Stimulated activated naive CD8-positive, alpha-beta T cell treated with anti-CD3 and anti-CD28 coated beads, Interleukin-15, Interleukin-2, amounts not matched to agents 100 ng/mL and 50 ng/mL, for 24 hours (primary cell): ENCODE measurements at regions not wholly inside any gene's neighbourhood (a gene's known extent, or its start where the extent isn't known, plus 50 kb on each side); places are given as distances from the start of the nearest gene placed in this dataset.
"Not testable (repeated sequence)": the region's sequence is repeated elsewhere in the genome, so short reads cannot be mapped to it uniquely, and the experiment has no call there.

Experiments
- H3K27ac Mint-ChIP-seq: one replicate; pipeline ENCODE4 v1.8.0; 2021; ENCODE audit warnings: mild to moderate bottlenecking, mixed read lengths
- H3K27me3 Mint-ChIP-seq: one replicate; pipeline ENCODE4 v1.8.0; 2021; ENCODE audit warnings: mixed read lengths
- H3K36me3 Mint-ChIP-seq: one replicate; pipeline ENCODE4 v1.8.0; 2021; ENCODE audit warnings: low read depth, mixed read lengths
- H3K4me1 Mint-ChIP-seq: one replicate; pipeline ENCODE4 v1.8.0; 2021; ENCODE audit warnings: low read depth, mixed read lengths
- H3K4me3 Mint-ChIP-seq: one replicate; pipeline ENCODE4 v1.8.0; 2021; ENCODE audit warnings: mild to moderate bottlenecking, mixed read lengths
- H3K9me3 Mint-ChIP-seq: one replicate; pipeline ENCODE4 v1.8.0; 2021; ENCODE audit warnings: mixed read lengths

DNA sequence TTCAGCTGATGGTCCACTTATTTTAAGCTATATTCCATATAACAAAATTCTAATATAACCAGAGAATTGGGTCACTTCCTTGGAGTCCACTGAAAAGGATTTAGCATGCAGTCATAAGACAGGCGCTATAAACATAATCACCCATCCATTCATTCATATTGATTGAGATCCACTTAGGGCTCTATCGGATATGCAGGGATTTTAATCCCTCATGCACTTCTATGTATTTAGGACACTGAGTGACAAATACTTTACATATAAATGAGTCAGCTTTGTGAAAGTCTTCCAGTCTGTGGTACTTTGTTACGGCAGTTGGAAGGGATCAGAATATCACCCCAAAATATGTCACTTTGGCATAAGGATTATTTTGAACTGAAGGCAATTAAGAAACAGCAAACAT lies 127.3 kb upstream of the ZNF608 start:
- Mint-ChIP-seq H3K27me3 (no peaks in the 10 kb centered on the region), H3K4me3 (no peak overlapping the region), H3K36me3 (no peaks in the 10 kb centered on the region), H3K4me1 (peaks cover 3% of the 10 kb centered on the region), H3K27ac (no peak overlapping the region), H3K9me3 (no peaks in the 10 kb centered on the region)

DNA sequence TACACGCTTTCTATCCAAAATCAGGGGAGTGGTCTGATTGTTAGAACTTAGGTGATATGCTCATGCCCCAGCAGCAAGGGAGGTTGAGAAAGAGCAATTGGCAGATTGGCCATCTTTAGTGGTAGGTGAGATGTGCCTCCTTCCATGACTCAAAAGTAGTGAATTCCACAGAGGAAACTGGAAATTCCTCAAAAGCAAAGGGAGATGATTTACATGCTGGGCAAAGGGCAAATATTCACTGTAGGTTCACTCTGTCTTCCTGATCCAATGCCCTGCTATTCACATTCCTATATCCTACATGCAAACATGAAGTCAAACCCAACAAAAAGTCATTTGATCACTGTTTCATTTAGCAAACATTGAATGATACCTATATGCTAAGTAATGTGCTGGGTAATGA lies 130.1 kb upstream of the ZNF608 start:
- Mint-ChIP-seq H3K27ac (no peak overlapping the region), H3K4me3 (no peak overlapping the region), H3K36me3 (no peaks in the 10 kb centered on the region), H3K4me1 (peaks cover 3% of the 10 kb centered on the region), H3K27me3 (no peaks in the 10 kb centered on the region), H3K9me3 (no peaks in the 10 kb centered on the region)

DNA sequence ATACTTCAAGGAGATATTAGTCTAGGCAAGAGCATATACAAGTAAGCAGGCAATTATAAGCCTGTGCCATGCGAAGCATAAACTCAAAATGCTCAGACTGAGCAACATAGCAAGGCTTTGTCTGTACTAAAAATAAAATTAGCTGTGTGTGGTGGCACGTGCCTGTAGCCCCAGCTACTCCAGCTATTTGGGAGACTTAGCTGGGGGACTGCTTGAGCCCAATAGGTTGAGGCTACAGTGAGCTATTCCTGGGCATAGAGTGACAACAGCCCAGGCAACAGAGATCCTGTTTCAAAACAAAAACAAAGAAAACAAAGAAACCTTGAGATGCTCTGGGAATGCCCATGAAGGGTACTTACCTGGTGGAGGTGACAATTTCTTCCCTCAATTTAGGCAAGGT lies 130.5 kb upstream of the ZNF608 start:
- no peak overlapping the region for H3K4me3 Mint-ChIP-seq
- H3K4me1 Mint-ChIP-seq: peaks cover 3% of the 10 kb centered on the region
- no peaks in the 10 kb centered on the region for H3K27me3 Mint-ChIP-seq
- no peaks in the 10 kb centered on the region for H3K9me3 Mint-ChIP-seq
- no peak overlapping the region for H3K27ac Mint-ChIP-seq
- H3K36me3 Mint-ChIP-seq: no peaks in the 10 kb centered on the region

DNA sequence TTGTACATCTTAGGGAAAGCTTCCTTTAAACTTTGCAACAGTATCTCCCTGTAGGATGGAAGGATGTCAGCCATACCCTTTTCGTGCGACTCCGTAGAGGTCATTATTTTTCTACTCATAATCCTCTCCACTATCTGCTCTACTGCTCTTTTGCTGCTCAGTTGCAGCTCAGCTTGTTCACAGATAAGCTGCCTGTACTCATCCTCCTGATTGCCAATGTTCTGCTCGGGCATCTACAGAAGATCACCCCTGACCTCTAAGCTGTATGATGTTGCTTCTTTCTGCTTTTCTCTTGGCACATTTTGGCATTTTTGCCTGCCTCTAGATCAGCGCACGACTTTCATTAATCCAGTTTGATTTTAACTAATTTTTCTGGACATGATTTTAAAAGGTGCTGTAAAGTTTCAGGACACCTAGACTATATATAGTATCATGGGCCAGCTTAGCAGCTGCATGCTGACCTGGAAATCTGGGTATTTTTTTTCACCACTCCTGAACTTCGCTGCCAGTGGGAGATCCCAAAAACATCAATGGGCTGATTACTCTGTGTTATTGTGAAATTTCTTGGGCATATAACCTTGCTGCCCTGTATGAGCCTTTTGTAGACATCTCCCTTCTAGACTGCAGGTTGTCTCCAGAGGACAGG lies 131.2 kb upstream of the ZNF608 start:
- Mint-ChIP-seq H3K9me3 (no peaks in the 10 kb centered on the region), H3K4me3 (no peak overlapping the region), H3K27me3 (no peaks in the 10 kb centered on the region), H3K27ac (no peak overlapping the region), H3K4me1 (peaks cover 3% of the 10 kb centered on the region), H3K36me3 (no peaks in the 10 kb centered on the region)

DNA sequence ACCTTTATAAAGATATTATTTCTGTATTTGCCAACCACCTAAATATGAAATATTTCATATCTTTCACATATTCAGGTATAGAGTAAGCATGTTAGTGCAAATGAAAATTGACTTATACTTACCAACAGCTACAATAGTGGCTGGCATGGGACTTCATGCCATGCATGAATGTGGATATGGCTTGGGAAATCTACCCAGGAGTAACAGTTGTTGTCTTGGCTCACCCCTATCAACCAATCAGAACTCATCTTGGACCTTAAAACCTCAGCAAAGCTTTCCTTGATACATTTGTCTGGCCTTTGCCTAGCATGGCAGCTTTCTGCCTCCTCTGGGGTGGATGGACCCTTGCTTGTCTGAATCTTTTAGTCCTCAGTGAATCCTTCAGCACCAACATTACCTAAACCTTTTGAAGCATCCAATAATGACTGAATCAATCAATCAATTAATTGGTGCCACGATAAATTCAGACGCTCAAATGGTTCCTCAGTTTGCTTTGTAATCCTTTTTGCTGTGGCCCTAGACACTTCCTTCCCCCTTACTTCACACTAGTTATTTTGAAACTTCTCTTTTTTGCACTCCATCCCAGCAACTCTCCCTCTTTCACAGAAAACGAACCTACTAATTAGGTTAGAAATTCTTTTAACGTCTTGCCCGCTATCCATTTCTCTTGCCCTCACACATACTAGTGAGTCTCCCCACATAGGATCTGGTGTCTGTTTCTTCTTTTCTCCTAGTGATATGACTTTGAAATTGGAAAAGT lies 132.3 kb upstream of the ZNF608 start:
- H3K36me3 Mint-ChIP-seq: no peaks in the 10 kb centered on the region
- peaks cover 3% of the 10 kb centered on the region for H3K4me1 Mint-ChIP-seq
- H3K27ac Mint-ChIP-seq: no peak overlapping the region
- H3K9me3 Mint-ChIP-seq: no peaks in the 10 kb centered on the region
- H3K4me3 Mint-ChIP-seq: no peak overlapping the region
- no peaks in the 10 kb centered on the region for H3K27me3 Mint-ChIP-seq

GRCh38 chr5:124880903-124881697 lies 134.7 kb upstream of the ZNF608 start:
- Mint-ChIP-seq H3K4me3 (no peak overlapping the region), H3K36me3 (no peaks in the 10 kb centered on the region), H3K9me3 (no peaks in the 10 kb centered on the region), H3K27ac (no peak overlapping the region), H3K27me3 (no peaks in the 10 kb centered on the region), H3K4me1 (no peaks in the 10 kb centered on the region)

GRCh38 chr5:124883681-124884080 lies 137.2 kb upstream of the ZNF608 start:
- no peaks in the 10 kb centered on the region for H3K36me3 Mint-ChIP-seq
- H3K9me3 Mint-ChIP-seq: no peaks in the 10 kb centered on the region
- no peak overlapping the region for H3K27ac Mint-ChIP-seq
- H3K4me3 Mint-ChIP-seq: no peak overlapping the region
- H3K27me3 Mint-ChIP-seq: no peaks in the 10 kb centered on the region
- H3K4me1 Mint-ChIP-seq: no peaks in the 10 kb centered on the region

DNA sequence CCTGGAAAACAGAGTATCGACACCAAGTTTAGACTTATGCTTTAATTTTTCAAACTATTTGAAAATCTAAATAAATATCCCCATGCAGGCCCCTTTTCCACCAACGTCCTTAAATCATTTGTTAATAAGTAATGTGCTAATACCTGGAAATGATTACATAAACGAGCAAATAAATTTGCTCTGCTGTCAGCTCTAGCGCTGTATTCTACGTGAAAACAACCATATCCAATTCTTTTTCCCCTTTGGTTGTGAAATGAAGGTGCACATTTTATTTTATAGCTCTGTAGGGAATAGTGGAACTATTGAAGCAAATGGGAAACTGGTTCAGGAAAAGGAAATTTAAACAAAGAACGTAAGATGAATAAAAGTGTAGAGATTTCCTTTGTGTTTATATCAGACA lies 137.7 kb upstream of the ZNF608 start:
- Mint-ChIP-seq H3K4me1 (no peaks in the 10 kb centered on the region), H3K36me3 (no peaks in the 10 kb centered on the region), H3K27me3 (no peaks in the 10 kb centered on the region), H3K27ac (no peak overlapping the region), H3K4me3 (no peak overlapping the region), H3K9me3 (no peaks in the 10 kb centered on the region)

DNA sequence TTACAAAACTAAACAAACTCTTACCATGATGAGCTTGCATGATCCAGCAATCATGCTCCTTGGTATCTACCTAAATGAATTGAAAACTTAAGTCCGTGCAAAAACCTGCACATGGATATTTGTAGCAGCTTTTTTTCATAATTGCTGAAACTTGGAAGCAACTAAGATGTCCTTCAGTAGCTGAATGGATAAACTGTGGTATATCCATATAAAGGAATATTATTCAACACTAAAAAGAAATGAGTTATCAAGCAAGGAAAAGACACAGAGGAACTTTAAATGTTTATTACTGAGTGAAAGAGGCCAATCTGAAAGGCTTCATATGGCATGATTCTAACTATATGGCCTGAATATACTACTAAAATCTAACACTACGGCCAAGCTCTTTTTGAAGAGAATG lies 139.1 kb upstream of the ZNF608 start:
- Mint-ChIP-seq H3K27me3 (no peaks in the 10 kb centered on the region), H3K36me3 (no peaks in the 10 kb centered on the region), H3K4me1 (no peaks in the 10 kb centered on the region), H3K9me3 (no peaks in the 10 kb centered on the region), H3K4me3 (no peak overlapping the region), H3K27ac (no peak overlapping the region)

- H3K9me3 Mint-ChIP-seq: no peaks in the 10 kb centered on the region
- H3K27ac Mint-ChIP-seq: no peak overlapping the region
- H3K36me3 Mint-ChIP-seq: no peaks in the 10 kb centered on the region
- no peak overlapping the region for H3K4me3 Mint-ChIP-seq
- no peaks in the 10 kb centered on the region for H3K4me1 Mint-ChIP-seq
- no peaks in the 10 kb centered on the region for H3K27me3 Mint-ChIP-seq
Observed at GRCh38 chr5:124887223-124887622, 140.8 kb upstream of the ZNF608 start.

- Mint-ChIP-seq H3K27ac (no peak overlapping the region), H3K9me3 (no peaks in the 10 kb centered on the region), H3K27me3 (no peaks in the 10 kb centered on the region), H3K4me1 (no peaks in the 10 kb centered on the region), H3K36me3 (no peaks in the 10 kb centered on the region), H3K4me3 (no peak overlapping the region)
Observed at GRCh38 chr5:124888050-124888506, 141.6 kb upstream of the ZNF608 start.

DNA sequence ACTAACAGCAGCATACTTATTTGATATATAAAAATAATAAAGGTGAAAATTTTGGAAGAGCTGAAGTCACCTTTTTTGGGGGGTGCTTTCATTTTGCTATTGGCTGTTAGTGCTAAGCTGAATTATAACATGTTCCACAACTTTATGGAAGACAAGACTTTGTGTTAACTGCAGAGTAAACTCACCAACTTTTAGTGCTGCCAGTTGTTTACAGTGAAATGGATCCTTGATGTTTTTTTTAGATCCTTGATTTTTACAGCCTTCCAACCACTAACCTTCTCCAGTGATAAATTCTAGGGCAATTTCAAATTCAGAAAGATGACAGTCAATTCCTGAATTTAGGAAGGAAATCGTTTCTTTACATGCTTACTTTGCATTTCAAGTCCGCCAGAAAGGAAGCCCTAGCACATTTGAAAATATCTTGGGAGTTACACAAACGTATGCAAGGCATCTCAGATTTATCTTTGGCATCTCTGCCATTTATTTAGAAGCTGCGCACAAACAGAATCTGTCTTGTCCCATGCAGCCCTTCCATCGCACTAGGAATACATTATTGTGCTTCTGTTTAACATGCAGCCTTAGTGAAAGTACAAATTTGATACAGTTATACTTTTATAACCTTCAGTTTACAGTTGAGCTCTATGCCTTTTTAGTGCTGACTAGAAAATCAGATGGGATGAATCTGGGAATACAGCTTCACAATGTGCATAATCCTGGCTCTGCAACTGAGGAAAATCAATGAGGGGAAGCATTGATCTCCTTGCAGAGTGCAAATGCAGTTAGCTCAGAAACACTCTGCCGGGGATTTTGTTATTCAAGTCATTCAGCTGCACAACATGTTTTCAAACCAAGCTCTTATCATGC lies 142.4 kb upstream of the ZNF608 start:
- Mint-ChIP-seq H3K27ac (no peak overlapping the region), H3K27me3 (no peaks in the 10 kb centered on the region), H3K9me3 (no peaks in the 10 kb centered on the region)

GRCh38 chr5:124889486-124889825 lies 143.0 kb upstream of the ZNF608 start:
- Mint-ChIP-seq H3K27ac (no peak overlapping the region), H3K36me3 (no peaks in the 10 kb centered on the region), H3K27me3 (no peaks in the 10 kb centered on the region), H3K9me3 (no peaks in the 10 kb centered on the region), H3K4me1 (no peaks in the 10 kb centered on the region), H3K4me3 (no peak overlapping the region)

More for the DNA sequence above, 142.4 kb upstream of the ZNF608 start:
- no peaks in the 10 kb centered on the region for H3K4me1 Mint-ChIP-seq
- no peaks in the 10 kb centered on the region for H3K36me3 Mint-ChIP-seq
- H3K4me3 Mint-ChIP-seq: no peak overlapping the region

- no peaks in the 10 kb centered on the region for H3K36me3 Mint-ChIP-seq
- H3K27ac Mint-ChIP-seq: no peak overlapping the region
- no peaks in the 10 kb centered on the region for H3K27me3 Mint-ChIP-seq
- no peaks in the 10 kb centered on the region for H3K4me1 Mint-ChIP-seq
- no peak overlapping the region for H3K4me3 Mint-ChIP-seq
- no peaks in the 10 kb centered on the region for H3K9me3 Mint-ChIP-seq
Observed at GRCh38 chr5:124889850-124890249, 143.4 kb upstream of the ZNF608 start.

- H3K4me3 Mint-ChIP-seq, H3K36me3 Mint-ChIP-seq, H3K9me3 Mint-ChIP-seq, H3K27ac Mint-ChIP-seq, H3K4me1 Mint-ChIP-seq, H3K27me3 Mint-ChIP-seq: not testable (repeated sequence)
Observed at GRCh38 chr5:124890442-124890841, 144.0 kb upstream of the ZNF608 start.
